ENCODE measurements at regions not wholly inside any gene's neighbourhood (a gene's known extent, or its start where the extent isn't known, plus 50 kb on each side); places are given as distances from the start of the nearest gene placed in this dataset.
"Not testable (repeated sequence)": the region's sequence is repeated elsewhere in the genome, so short reads cannot be mapped to it uniquely, and the experiment has no call there.

- H3K27me3 Mint-ChIP-seq, result no peaks in the 10 kb centered on the region
- H3K27ac Mint-ChIP-seq, result no peak overlapping the region
- no peak for DNase-seq
- no peaks in the 10 kb centered on the region for H3K36me3 Mint-ChIP-seq (ENCODE audit: low read depth)
- no peak for ATAC-seq (ENCODE audit: low read depth)
- ChIA-PET POLR2A (no interaction called here), CTCF (no interaction called here)
- H3K9me3 Mint-ChIP-seq, result no peaks in the 10 kb centered on the region
- H3K4me3 Mint-ChIP-seq, result no peak overlapping the region
- intact Hi-C loops (cut with micrococcal nuclease), result loop anchor here (10.0 kb wide), 1 partner anchor 427 kb away; no protein-coding TSS in a partner anchor
- peaks cover 2% of the 10 kb centered on the region for H3K4me1 Mint-ChIP-seq
- TF ChIP-seq CTCF (IDR thresholded peaks at IDR 0.05), result no peak
Observed at GRCh38 chr21:15291621-15292266, 226.9 kb upstream of the NRIP1 start.

- Mint-ChIP-seq H3K4me1 (peaks cover 10% of the 10 kb centered on the region), H3K4me3 (no peak overlapping the region), H3K27ac (no peak overlapping the region), H3K27me3 (no peaks in the 10 kb centered on the region), H3K9me3 (no peaks in the 10 kb centered on the region), H3K36me3 (ENCODE audit: low read depth) (no peaks in the 10 kb centered on the region)
- ATAC-seq (ENCODE audit: low read depth) (no peak), DNase-seq (no peak)
- ChIA-PET CTCF (no interaction called here), POLR2A (no interaction called here)
- intact Hi-C loops (cut with micrococcal nuclease), result loop anchor here (10.0 kb wide), 1 partner anchor 428 kb away; no protein-coding TSS in a partner anchor
- TF ChIP-seq CTCF (IDR thresholded peaks at IDR 0.05), result no peak
Observed at GRCh38 chr21:15293240-15293639, 228.4 kb upstream of the NRIP1 start.

- intact Hi-C loops (cut with micrococcal nuclease), result loop anchor here (10.0 kb wide), 1 partner anchor 431 kb away; no protein-coding TSS in a partner anchor
- Mint-ChIP-seq H3K4me3 (no peak overlapping the region), H3K27ac (no peak overlapping the region), H3K27me3 (no peaks in the 10 kb centered on the region), H3K9me3 (peaks cover 4% of the 10 kb centered on the region), H3K36me3 (ENCODE audit: low read depth) (no peaks in the 10 kb centered on the region), H3K4me1 (peaks cover 10% of the 10 kb centered on the region)
- DNase-seq, result no peak
- ChIA-PET CTCF (no interaction called here), POLR2A (no interaction called here)
- ATAC-seq (ENCODE audit: low read depth), result no peak
- no peak for TF ChIP-seq CTCF (IDR thresholded peaks at IDR 0.05)
Observed at GRCh38 chr21:15295875-15296274, 231.1 kb upstream of the NRIP1 start.

- H3K9me3 Mint-ChIP-seq, result peaks cover 14% of the 10 kb centered on the region
- ChIA-PET CTCF (no interaction called here), POLR2A (no interaction called here)
- H3K4me3 Mint-ChIP-seq, result no peak overlapping the region
- ATAC-seq (ENCODE audit: low read depth) (no peak), DNase-seq (no peak)
- peaks cover 10% of the 10 kb centered on the region for H3K4me1 Mint-ChIP-seq
- intact Hi-C loops (cut with micrococcal nuclease), result loop anchor here (10.0 kb wide), 1 partner anchor 433 kb away; no protein-coding TSS in a partner anchor
- H3K27ac Mint-ChIP-seq, result no peak overlapping the region
- TF ChIP-seq CTCF (IDR thresholded peaks at IDR 0.05), result no peak
- H3K36me3 Mint-ChIP-seq (ENCODE audit: low read depth), result no peaks in the 10 kb centered on the region
- no peaks in the 10 kb centered on the region for H3K27me3 Mint-ChIP-seq
Observed at GRCh38 chr21:15297824-15298223, 233.0 kb upstream of the NRIP1 start.

- ChIA-PET CTCF (no interaction called here), POLR2A (no interaction called here)
- no peak overlapping the region for H3K27ac Mint-ChIP-seq
- peaks cover 10% of the 10 kb centered on the region for H3K4me1 Mint-ChIP-seq
- no peaks in the 10 kb centered on the region for H3K27me3 Mint-ChIP-seq
- no peak overlapping the region for H3K4me3 Mint-ChIP-seq
- ATAC-seq (ENCODE audit: low read depth), result no peak
- H3K36me3 Mint-ChIP-seq (ENCODE audit: low read depth), result no peaks in the 10 kb centered on the region
- H3K9me3 Mint-ChIP-seq, result peaks cover 14% of the 10 kb centered on the region
- intact Hi-C loops (cut with micrococcal nuclease), result loop anchor here (10.0 kb wide), 1 partner anchor 434 kb away; no protein-coding TSS in a partner anchor
- TF ChIP-seq CTCF (IDR thresholded peaks at IDR 0.05), result no peak
- DNase-seq, result no peak
Observed at GRCh38 chr21:15298306-15298705, 233.5 kb upstream of the NRIP1 start.

- H3K4me3 Mint-ChIP-seq, CTCF ChIA-PET: not testable (repeated sequence)
Observed at GRCh38 chr21:15298755-15299154, 234.0 kb upstream of the NRIP1 start.

More at GRCh38 chr21:15298755-15299154, 234.0 kb upstream of the NRIP1 start:
- H3K4me1 Mint-ChIP-seq; H3K27ac Mint-ChIP-seq; DNase-seq; H3K27me3 Mint-ChIP-seq; H3K36me3 Mint-ChIP-seq (ENCODE audit: low read depth); POLR2A ChIA-PET; ATAC-seq (ENCODE audit: low read depth): not testable (repeated sequence)
- intact Hi-C loops (cut with micrococcal nuclease), result loop anchor here (10.0 kb wide), 1 partner anchor 434 kb away; no protein-coding TSS in a partner anchor
- peaks cover 14% of the 10 kb centered on the region for H3K9me3 Mint-ChIP-seq

Measured in activated B cell treated with CpG ODN at 0.5 μM for 24 hours (primary cell).